SK-N-SH treated with all-trans-retinoic acid at 6 μM for 48 hours (cell line): ENCODE measurements at regions not wholly inside any gene's neighbourhood (a gene's known extent, or its start where the extent isn't known, plus 50 kb on each side); places are given as distances from the start of the nearest gene placed in this dataset.

Source experiments
- GLIS3 ChIP-seq: fragments of 250-450 bp; sonication (Bioruptor Pico); IDR thresholded peaks from 2 replicates; pipeline ENCODE4 v1.5.0; 2020; ENCODE audit warnings: mild to moderate bottlenecking, moderate library complexity
- TOX ChIP-seq: fragments of 250-450 bp; sonication (Bioruptor Pico); IDR thresholded peaks from 2 replicates; pipeline ENCODE4 v1.8.0; 2021; ENCODE audit warnings: mild to moderate bottlenecking, moderate library complexity, borderline replicate concordance
- ZFP3 ChIP-seq: fragments of 250-450 bp; sonication (Bioruptor Pico); IDR thresholded peaks from 2 replicates; pipeline ENCODE4 v1.5.0; 2020; ENCODE audit warnings: mild to moderate bottlenecking, moderate library complexity
- TF ChIP-seq, protein P1 (sequence below): fragments of 250-450 bp; sonication (Bioruptor Pico); IDR thresholded peaks from 2 replicates; pipeline ENCODE4 v1.8.0; 2020; ENCODE audit warnings: mild to moderate bottlenecking, moderate library complexity, borderline replicate concordance

DNA sequence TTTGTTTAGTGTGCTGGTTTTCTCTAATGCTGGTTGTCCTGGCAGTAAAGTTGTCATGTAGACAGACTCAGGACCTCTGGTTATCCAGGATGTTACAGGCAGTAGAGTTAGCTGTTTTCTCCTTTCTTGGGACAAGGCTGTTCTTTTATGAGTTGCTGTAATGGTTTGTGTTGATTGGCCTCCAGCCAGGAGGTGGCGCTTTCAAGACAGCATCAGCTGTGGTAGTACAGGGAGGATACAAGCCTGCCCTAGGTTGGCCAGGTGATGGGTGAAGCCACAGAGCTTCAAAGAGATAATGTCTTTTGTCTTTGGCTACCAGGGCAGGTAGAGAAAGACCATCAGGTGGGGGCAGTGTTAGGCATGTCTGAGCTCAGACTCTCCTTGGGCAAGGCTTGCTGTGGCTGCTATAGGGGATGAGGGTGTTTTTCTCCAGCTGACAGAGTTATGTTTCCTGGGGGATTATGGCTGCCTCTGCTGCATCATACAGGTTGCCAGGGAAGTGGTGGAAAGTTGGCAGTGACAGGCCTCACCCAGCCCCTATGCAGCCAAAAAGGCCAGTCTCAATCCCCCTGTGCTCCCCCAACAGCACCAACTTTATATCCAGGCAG lies 127.2 kb upstream of the TAB2 start:
- TF ChIP-seq, protein P1, sequence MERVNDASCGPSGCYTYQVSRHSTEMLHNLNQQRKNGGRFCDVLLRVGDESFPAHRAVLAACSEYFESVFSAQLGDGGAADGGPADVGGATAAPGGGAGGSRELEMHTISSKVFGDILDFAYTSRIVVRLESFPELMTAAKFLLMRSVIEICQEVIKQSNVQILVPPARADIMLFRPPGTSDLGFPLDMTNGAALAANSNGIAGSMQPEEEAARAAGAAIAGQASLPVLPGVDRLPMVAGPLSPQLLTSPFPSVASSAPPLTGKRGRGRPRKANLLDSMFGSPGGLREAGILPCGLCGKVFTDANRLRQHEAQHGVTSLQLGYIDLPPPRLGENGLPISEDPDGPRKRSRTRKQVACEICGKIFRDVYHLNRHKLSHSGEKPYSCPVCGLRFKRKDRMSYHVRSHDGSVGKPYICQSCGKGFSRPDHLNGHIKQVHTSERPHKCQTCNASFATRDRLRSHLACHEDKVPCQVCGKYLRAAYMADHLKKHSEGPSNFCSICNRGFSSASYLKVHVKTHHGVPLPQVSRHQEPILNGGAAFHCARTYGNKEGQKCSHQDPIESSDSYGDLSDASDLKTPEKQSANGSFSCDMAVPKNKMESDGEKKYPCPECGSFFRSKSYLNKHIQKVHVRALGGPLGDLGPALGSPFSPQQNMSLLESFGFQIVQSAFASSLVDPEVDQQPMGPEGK (CRISPR knock-in tag) = no peak
- no peak for TF ChIP-seq GLIS3 (CRISPR knock-in tag)
- no peak for TF ChIP-seq TOX
- no peak for TF ChIP-seq ZFP3
